HT1080 (cell line): ENCODE measurements at regions not wholly inside any gene's neighbourhood (a gene's known extent, or its start where the extent isn't known, plus 50 kb on each side); places are given as distances from the start of the nearest gene placed in this dataset.

Experiments
- DNase-seq: peaks from one replicate; pipeline ENCODE4 v3.0.0-alpha.2; 2015; ENCODE audit warnings: low read depth

DNA sequence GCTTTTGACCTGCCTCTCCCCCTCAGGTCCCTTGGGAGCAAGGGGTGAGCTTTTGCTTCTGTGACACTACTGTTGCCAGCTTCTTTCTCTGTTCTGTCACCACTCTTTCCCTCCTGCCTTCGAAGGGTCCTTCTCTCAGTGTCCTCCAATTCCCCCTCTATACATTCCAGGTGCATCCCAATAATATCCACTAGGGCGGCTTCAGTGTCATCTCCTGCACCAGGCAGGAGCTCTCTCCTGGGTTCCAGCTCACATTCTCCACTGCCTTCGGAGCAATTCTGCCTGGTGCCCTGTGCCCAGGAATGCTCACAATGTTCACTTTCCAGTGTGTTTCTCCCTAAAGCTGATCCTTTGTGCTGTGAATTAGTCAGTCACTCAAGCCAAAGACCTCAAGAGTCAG is 83.9 kb upstream of the CXCL14 start:
- DNase-seq, result no peak

DNA sequence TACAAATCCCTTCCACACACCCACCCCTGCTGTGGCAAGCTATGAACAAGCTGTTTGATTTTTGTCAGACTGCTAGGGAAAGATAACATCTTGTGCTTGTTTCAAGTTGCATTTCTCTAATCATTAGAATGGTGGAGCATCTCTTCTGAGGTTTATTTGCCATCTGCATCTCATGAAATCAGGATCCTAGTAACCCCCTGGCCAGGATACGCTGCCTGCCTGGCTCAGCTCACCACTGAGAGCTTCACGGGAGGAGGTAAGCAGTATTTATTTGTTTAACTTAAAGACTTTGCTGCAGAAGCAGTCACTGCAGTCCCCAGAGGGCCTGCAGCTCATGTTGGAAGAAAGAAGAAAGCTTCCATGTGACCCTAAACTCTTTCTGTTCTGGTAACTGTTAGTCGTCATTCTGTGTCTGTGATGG is 83.3 kb upstream of the CXCL14 start:
- no peak for DNase-seq

DNA sequence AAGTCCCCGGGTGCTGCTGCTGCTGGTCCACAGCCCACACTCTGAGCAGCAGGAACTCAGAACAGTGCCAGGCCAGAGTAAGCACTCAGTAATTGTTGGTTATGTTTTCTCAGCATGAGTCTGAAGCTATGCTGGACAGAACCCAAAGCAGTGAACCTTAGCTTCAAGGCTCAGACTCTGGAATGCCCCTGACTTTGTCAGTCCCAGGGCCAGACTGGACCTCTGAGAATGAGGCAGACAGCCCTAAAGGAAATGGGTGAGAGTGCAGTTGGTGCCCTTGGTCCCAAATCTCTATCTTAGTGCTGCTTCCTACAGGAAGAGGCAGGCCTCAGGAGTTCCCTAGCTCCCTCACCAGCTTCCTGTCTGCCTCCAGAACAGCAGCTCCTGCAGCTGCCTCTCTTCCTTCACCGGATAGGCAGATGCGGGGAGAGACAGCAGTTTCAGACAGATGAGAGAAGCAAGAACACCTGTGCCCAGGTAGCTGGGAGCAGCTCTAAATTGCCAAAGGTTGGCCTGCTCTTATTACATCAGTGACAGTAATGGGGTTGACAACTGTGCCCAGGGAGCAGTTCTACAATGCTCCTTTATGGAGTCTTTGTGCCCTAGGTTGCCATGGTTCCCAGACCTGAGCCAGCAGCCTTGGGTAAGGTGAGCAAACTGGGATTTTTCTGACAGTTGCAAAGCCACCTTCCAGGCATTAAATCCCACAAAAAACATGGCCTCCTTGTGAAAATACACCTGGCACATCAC is 82.2 kb upstream of the CXCL14 start:
- no peak for DNase-seq

DNA sequence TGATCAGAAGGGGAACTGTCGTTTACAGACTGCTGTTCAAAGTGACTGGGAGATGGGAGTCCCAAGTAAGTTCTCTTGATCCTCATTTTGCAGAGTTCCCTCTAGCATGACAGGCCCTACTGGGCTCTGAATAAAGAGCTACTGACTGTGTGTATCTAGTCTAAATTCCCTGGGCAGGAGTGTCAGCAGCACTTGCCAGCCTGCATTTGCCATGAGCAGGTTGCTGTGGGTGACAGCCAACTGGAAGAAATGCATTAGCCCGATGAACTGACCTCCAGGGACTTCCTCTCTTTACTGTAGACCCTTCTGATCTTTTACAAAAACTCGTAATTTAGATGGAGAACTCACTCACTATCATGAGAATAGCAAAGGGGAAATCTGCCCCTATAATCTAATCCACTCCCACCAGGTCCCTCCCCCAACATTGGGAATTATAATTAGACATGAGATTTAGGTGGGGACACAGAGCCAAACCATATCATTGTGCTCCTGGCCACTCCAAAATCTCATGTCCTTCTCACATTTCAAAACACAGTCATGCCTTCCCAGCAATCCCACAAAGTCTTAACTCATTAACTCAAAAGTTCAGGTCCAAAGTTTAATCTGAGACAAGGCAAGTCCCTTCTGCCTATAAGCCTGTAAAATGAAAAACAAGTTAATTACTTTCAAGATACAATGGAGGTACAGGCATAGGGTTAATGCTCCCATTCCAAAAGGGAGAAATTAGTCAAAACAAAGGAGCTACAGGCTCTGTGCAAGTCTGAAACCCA is 78.9 kb upstream of the CXCL14 start:
- no peak for DNase-seq

DNA sequence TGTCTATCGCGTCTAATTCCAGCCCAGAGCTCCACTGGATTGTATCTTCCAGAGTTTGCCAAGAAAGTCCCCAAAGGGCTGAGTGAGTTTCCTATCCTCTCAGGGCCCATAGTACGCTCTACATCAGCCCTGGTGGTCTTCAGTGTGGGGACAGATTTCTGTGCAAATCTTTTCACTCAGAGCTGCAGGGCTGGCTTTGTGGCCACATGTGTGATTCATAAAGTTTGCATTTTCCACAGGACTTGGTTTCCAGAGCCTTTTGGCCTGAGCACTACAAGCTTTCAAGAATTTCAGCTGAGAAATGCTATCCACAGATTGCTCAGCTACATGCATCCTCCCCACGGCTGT is 76.7 kb upstream of the CXCL14 start:
- DNase-seq, result no peak

DNA sequence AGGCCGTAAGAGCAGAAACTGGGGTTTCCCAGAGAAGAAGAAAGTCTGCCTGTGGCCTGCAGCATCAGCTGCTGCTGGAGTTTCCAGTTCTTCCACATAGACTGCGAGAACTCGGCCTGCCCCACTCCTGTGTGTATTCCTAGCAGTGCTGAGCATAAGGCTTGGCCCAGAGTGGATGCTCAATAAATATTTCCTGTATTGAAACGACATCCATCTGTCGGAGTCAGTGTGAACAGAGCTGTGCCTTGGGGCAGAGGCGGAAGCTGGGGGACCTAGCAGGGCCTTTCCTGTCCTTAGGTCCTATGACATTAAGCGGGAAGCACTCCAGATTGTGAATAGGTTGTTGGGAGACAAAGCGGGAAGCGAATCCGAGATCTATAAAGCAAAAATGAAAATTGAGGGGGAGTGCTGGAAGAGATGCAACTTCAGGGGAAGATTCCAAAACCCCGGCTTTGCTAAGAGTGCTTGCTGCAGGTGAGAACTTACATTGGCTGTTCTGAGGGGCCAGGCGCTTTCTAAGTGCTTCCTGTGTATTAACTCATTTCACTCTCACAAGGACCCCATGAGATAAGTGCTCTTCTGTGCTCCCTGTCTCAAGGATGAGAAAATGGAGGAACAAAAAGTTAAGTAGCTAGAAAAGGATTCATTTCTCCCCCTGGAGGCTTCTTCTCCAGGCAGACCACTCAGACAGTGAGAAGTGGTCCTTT is 76.1 kb upstream of the CXCL14 start:
- no peak for DNase-seq

DNA sequence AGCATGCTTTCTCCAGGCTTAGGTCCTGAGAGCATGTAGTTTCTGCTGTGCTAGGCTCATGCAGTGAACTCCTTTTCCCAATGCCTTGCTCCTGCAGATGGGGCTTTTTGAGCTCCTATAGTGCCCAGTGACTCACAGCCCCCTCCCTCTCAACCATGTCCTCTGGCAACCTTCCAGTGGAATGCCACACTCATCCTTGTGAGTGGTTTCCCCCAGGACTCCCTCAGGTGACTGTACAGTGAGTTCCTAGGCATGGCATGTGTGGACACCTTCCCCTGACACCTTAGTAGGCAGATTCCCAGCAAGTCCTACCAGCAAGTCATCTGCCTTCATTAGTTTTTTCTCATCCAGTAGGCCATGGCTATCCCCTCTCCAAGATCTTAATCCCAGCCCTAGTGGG is 72.4 kb upstream of the CXCL14 start:
- peak; percentile 79 for DNase-seq

DNA sequence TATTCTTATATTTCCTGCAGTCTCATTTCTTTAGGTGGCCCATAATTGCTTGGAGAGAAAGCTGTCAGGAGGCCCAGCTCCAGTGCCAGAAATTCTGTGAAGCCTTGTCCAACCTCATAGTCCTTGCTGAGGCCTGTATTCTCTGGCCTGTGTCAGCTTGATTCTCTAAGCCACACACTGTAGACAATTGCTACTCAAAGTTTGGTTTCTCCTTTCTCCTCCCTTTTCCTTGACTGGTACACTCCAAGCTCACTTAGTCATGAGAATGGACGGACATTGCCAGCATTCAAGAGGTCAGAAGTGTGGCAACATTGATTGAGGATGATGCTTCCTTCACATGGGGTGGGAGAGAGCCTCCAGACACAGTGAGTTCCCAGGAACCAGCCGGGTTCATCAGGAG is 71.3 kb upstream of the CXCL14 start:
- DNase-seq, result no peak

DNA sequence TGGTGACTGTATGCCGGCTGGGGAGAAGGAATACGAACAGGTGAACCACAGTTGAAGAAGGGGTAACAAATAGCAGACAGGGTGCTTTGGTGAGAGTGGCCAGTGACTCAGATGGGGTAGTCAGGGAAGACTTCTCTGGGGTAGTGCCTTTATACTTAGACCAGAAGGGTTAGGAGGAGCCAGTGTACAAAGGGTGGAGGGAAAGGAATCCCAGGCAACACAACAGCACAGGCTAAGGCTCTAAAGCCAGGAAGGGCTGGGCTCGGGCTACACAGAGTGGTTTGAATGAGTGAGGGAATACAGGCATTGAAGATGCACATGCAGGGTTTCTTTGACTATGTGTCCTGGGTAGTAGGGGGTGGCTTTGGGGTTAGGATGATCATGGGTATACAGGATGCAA is 70.6 kb upstream of the CXCL14 start:
- no peak for DNase-seq

DNA sequence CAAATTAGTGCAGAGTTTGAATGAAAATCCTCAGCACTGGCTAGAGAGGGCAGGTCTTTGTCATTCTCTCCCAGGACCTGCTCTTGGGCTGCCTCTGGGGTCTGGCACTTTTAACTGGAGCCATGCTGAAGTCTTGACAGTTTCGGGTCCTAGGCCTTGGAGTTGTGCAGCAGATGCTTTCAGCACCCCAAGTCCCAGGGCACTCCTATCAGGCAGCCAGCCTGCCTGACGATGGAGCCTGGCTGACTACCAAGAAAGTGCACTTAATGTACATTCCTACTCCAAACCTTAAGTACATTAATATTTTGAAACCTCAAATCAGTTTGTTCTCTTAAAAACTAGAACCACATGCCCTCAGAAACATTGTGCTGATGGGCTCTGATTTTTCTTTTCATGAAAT is 69.3 kb upstream of the CXCL14 start:
- DNase-seq, result no peak

DNA sequence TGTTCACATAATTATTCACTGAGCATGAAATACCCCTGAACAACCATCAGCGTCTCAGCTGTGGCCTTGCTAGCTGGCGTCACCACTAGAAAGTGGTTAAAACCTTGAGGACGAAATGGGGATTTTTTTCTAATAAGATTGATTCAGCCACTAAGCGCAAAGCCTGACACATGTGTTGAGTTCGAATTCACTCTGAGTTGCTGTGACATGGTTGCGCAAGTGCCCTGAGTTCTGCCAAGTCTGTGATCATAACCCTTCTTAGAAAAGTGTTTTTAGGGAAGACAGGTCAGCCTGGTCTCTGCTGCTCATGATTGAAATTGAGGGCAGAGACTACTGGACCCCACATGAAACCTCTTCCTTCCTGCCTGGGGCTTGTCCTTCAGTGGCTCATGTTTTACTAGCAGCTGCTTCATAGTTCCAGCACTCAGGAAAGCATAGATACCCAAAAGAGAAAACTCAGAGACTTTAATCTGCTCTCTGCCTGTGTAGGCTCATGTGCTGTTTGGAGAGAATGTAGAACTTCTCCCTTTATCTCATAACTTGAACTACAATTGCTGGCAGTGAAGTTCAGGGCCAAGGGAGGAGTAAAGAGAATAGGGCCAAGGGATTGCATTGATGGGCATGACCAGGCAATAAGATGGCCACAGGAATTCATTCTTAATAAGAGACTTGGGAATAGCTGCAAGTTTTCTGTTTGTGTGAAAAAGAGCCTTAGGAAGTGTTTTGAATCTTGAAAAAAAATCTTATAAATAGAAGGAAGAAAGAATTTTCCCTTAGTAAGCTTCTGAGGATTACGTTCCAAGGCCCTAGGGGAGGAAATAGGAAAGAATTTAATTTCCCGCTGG is 66.8 kb upstream of the CXCL14 start:
- DNase-seq, result no peak

DNA sequence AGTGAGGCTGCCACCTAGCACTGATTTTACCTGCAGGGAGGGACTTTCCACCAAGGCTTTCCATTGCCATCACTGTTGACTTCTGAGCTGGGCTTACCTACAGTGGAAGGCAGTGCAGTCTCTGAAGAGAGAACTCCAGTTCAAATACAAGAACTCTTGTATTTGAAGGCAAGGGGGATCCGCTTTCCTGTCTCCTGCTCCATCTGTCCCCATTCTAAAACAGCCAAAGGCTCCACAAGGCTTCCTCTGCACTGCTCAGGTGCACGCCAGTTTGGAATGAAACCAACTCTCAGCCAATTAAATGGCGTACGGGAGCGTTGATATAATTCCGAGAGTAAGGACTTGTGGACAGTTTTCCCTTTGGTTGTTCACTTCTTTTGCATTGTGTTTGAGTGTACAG is 66.0 kb upstream of the CXCL14 start:
- DNase-seq, result no peak

DNA sequence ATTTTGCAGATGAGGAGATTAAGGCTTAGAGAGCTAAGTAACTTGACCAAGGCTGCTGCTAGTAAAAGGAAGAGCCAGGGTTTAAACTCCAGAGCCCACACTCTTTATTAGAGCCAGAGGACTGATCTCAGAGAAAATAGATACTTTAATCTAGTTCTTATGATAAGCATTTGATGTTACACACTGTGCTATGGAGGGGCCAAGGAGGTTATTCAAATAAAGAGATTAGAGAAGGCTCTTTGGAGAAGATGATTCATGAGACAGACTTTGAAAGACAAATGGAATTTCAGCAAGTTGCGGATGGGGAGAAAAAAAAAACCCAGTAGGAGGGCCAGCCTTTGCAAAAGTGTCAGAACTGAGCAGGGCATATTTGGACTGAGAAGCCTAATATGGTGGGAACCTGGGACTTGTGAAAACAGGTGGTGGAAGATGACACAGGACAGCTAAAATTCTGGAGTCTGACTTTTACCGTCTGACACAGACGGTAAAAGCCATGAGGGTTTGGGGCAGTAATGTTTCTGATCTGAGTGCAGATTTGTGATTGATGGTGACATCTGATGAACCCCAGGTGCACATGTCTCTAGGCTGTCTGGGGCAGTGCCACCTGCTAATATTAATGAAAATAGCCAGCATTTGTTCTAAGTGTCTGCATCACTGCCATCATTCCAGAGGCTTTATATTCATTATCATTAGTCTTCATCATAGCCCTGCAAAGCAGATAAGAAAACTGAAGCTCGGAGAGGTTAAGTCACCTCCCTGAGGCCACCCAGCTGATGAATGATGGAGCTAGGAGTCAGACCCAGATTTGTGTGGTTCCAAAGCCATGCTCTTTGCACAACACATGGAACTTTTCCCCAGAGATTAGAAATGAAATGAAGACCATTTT is 65.3 kb upstream of the CXCL14 start:
- DNase-seq, result no peak

DNA sequence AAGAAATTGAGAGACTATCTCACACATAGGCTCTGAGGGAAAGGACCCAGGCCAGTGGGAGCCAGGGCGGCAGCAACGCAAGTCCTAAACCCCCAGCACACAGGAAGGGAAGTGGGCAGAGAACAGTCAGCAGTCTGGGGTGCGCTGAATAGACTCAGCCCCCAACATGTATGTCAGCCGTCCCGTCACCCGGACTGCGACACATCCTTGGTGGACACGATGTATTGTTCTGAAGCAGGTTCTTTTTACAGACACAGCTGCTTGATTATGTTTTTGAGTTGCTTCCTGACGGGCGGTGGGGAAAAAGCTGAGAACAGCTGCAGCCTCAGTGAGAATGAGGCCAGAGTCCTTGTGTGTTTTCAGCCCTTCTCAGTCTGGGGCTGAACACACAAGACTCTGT is 64.1 kb upstream of the CXCL14 start:
- no peak for DNase-seq

DNA sequence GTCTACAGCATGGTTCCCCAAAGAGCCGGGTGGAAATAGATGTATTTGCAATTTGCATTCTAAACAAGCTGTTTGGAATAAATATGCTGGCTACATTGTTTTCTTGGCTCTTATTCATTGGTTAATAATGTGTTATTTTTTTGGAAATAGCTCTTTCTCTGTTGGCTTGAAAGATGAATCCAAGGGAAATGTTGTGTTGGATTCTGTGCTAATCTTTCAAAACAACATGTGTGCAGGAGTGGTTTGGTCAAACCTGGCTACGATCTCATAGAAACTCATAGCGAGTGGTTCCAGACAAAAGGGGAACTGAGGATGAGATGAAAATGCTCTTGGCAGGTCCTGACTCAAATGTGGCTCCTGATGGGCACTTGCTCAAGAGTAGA is 63.7 kb upstream of the CXCL14 start:
- DNase-seq, result no peak

DNA sequence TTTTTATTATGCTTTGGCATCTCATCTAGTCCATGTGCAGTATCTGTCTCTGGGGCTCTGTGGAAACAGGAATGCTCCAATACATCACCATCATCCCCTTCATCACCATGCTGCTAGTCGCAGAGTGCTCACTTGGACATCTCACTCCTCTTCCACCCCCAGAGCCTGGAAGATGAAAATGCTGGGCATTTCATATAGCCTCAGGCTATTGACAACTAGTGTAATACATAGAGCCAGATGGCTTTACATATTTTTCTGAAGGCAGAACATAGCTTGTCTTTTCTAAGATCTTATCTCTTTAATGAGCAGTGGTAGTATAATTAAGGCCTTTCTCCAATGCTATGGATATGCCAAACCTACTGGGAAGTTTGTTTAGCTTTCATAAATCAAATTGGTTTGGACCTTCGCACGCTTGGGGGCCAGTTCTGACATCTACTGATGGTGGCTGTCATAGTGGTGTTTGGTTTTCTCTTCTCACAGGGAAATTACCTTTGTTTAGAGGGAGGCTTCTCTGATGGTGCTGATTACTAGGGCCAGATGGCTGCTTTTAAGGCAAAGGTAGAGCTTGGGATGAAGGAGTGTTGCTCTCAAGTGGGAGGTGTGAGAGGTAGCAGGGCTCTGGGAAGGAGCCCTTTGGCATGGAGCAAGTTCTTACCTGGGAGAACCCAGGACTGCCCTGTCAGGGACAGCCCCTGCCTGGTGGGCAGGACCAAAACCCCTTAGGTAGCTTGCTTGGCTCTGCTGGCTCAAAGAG is 63.1 kb upstream of the CXCL14 start:
- DNase-seq, result no peak

DNA sequence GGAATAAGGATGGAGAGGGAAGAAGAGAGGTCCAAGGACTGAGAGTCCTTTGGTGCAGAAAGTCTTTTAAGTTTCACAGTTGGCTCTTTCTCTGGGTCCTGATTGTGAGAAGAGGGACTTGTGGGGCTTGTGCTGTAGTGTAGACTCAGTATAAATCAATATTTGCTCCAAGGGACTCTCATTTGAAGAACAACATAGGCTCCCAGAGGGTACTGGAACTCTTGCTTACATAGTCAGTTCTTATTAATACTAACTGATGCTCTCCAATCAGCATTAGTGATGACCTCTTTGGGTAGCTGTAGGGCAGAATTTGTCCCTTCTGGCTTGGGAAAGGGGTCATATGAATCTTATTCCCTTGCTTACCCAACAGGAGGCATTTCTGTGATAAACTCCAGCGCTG is 62.5 kb upstream of the CXCL14 start:
- DNase-seq, result no peak

DNA sequence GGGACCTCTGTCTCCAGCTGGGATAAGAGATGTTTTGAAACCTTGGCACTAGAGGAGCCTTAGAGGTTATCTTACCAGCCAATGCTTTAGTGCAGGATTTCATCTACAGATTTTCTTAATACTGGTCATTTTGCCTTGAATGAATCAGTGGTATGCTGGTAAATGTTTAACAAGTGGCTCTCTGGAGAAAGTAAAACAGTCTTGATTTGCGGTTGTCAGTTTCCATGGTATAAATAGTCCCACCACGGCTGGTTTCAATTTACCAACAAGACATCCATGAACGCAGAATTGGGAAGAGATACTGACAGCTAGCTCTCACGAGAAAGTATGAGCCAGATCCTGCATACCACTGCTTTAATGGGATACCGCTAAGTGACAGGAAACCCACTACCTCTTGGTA is 56.7 kb upstream of the CXCL14 start:
- no peak for DNase-seq

DNA sequence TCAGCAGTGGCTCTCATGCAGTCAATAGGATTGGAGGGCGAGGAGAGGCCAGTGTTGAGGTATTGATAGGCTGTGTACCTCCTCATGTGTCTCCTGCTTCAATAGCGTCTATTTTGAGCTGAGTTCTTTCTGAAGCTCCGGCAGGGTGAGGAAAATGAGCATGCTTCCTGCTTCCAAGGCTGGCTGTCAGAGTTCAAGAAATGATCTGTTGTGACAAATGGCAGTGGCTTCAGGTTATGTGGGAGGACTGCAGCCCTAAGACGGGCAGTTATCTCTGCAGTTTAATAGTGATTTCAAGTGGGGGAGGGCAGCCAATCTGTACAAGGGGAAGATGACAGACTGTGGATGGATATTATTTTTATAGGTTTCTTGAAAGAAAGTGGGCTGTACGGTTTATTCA is 54.0 kb upstream of the CXCL14 start:
- no peak for DNase-seq

DNA sequence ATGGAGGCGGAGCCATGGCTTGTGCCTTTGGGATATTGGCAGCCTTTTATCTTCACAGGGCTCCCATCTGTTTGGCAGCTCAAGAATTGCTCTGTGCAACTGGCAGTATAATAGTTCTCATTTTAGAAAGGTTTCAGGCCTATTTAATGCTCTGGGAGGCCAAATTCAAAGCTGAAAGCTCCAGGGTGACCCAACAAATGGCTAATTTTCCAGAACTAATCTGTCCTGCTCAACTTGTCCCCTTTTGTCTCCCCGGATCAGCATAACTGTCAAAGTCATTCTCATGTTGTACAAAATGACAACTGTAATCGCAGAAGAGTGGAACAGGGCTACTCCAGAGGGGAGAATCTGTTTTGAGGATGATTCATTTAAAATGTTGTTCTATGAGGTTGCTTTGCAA is 52.6 kb upstream of the CXCL14 start:
- no peak for DNase-seq
